ENCODE measurements at regions not wholly inside any gene's neighbourhood (a gene's known extent, or its start where the extent isn't known, plus 50 kb on each side); places are given as distances from the start of the nearest gene placed in this dataset.
"Not testable (repeated sequence)": the region's sequence is repeated elsewhere in the genome, so short reads cannot be mapped to it uniquely, and the experiment has no call there.

DNA sequence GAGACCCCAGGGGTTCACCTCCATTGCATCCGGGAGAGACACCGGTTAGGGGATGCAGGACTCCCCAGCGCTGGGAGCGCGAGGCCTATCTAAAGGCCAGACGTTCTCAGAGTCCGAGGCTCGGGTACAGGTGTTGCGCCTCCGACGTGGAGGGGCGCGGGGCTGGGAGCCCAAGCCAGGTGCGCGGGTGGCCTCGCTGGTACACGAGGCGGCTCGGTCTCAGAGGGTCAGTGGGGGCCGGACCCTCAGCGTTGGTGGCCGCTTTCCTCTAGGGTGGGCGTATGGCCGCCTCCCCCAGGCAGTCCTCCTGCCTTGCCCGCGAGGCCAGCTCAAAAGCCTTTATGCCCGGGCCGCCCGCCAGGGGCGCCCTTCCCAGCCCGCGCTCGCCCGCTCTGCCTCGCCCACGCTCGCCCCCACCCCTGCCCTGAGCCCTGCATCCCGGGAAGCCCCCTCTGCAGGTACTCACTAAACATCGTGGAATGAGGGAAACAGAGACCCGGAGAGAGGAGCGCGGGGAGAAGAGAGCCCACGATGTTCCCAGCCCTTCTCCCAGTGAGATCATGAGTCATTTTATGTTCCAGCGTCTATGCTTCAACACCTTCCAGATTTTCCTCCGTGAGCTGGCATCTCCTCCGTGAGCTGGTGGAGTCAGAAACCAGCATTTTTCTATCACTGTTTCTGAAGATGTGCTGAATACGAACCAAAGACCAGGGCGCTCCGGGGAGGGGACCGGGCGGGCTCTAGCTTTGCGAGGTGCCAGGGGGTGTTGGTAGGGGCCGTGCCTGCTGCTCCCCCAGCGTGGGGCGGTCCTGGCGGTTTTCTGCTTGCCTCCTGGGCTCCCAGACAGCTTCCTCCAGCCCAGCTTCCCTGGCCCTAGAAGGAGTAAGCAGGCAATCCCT is 73.8 kb downstream of the DIO3 start:
- DNase-seq (ENCODE audit: low read depth in 2 of 2), result no peak

DNA sequence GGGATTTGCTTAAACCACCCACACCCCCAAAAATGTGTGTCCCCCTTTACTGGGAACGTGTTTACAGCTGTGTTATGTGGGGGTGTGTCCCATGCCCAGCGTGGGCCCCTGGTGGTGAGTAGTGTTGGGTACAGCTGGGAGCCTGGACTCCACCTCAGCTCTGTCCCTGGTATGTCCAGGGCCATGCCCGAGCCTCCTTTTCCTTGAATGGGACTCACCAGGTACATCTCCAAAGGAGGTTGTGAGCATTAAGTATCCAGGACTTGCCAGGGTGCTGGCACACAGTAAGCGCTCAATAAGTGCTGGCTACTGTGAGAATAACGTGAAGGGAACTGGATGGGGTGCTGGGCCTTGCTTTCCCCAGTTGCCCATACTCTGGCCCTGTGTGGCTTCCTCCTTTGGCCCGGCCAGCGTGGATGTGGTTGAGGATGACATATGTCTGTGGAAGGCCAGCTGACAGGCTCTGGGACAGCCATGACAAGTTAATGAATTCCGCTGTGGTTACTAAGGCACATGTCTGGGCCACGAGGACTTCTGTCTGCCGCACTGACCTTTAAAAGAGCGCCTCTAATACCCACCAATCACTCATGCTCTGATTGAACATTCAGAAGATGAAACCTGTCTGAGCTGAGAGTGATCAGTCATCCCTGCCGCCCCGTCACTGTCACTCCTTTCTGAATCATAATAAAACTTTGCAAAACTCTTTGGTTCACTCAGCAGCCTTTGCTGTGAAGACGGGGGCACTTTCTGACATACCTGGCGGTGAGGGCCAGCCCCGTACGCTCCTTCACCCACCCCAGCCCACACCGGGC is 74.7 kb downstream of the DIO3 start:
- DNase-seq (ENCODE audit: low read depth in 2 of 2), result no peak

DNA sequence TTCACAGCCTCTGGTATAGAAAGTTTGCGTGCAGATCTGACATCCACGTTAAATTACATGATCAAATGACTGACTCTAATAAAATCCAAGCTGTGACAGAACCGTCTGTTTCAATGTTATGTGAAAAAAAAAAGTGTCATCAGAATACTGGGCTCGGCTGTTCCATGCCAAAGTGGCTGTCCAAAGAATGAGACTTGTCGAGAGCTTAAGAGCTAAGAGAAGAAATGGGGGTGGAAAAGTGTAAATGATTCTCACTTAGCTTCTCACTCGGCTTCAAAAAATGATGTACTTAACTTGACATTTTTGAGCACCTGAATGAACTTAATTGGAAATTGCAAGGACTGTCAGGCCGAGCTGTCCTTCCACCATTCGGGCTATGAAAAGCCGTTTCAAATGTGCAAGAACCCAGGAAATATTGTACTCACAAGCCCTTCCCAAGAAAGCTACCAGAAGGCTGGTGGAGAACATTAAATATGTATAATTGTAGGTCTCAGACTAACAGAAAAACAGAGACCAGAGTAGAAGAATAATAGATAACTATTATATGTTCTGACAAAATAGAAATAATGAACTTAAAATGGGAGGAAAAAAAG is 78.0 kb downstream of the DIO3 start:
- DNase-seq (ENCODE audit: low read depth in 2 of 2), result no peak

DNA sequence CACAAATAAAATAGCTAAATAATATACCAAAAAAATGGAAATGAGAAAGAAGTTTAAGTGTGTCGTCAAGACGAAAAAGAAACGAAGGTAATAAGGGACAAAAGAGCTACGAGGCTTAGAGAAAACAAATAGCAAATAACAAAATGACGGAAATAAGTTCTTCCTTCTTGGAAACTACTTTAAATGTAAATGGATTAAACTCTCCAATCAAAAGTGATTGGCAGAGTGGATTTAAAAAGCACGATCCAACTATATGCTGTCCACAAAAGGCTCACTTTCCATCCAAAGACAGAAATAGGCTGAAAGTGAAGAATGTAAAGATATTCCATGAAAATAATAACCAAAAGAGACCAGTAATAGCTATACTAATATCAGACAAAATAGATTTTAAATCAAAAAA is 82.4 kb downstream of the DIO3 start:
- no peak for DNase-seq (ENCODE audit: low read depth in 2 of 2)

DNA sequence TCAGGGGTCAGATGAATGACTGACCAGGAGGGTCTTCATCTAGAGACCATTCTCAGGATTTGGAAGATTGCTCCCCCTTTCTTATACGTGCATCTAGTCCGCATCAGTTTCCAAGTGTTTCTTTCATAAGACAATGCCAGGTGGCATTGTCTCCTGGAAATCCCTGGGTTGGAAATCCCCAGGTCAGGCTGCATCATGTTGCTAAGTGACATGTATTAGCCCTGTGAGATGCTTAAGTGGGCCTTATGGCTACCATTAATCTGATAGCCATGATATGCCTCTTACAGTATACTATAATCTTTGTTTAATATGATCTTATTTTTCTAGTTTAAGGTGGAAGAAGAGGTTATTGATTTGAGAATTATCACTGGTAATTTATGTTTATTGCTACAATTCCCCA is 92.8 kb downstream of the DIO3 start:
- DNase-seq (ENCODE audit: low read depth in 2 of 2), result no peak

DNA sequence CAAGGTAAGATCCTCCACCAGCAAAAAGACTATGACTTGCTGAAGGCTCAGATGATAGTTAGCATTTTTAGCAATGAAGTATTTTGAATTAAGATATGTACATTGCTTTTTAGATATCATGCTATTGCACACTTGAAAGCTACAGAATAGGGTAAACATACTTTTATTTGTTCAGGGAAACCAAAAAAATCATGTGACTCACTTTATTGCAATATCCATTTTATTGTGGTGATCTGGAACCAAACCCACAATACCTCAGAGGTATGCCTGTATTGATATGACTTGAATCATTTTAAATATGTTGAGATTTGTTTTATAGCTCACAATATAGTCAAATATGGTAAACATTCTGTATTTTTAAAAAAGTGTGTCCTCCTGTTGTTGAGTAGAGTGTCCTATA is 96.1 kb downstream of the DIO3 start:
- DNase-seq (ENCODE audit: low read depth in 2 of 2), result no peak

DNA sequence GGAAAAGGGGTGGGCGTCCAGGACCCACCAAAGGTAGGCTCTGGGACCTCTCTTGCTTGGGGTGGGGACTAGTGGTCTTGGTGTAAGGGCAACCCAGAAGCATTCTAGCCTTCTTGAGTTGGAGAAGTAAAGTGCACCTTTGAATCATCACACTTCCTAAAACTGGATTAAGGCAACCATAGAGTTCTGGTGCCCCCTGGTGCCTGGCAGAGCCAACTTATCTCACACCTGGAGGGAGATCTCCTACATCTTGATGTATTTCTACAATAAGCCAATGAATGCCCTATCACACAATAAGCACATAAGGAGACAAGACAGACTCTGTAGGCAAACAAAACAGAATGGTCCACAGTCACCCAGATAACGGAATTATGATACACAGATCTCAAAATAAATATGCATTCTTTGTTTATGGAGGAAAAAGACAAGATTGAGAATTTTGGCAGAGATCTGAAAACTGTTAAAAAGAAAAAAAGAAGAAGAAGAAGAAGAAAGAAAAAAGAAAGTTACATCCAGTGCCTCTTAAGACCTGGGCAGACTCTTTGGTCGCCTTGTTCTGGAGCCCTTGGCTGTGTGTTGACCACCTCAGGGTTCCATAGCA is 95.9 kb upstream of the PPP2R5C start:
- DNase-seq (ENCODE audit: low read depth in 2 of 2), result no peak

DNA sequence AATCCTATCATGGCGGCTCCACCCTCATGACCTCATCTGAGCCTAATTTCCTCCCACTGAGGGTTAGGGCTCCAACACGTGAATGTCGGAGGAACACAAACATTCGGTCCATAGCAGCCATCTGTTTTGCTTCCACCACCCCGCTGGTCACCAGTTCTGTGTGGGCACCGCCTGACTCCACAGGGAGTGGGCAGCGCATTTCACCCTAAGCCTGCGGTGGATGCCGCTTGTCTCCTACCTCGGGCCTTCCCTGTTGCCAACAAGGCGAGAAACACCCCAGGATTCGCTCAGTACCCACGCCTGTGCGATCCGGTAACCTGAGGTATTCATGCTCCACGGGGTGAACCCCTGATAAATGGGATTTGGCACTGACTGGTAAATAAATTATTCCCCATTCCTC is 95.2 kb upstream of the PPP2R5C start:
- DNase-seq (ENCODE audit: low read depth in 2 of 2), result no peak

DNA sequence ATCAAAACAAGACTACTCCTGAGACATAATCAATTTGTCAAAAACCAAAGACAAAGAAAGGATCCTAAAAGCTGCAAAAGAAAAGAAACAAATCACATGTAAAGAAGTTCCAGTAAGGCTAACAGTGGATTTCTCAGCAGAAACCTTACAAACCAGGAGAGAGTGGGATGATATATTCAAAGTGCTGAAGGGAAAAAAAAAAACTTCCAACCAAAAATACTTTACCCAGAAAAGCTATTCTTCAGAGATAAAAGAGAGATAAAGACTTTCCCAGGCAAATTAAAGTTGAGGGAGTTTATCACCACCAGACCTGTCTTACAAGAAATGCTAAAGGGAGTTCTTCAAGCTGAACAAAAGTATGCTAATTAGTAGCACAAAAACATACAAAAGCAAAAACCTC is 91.9 kb upstream of the PPP2R5C start:
- DNase-seq (ENCODE audit: low read depth in 2 of 2), result no peak

DNA sequence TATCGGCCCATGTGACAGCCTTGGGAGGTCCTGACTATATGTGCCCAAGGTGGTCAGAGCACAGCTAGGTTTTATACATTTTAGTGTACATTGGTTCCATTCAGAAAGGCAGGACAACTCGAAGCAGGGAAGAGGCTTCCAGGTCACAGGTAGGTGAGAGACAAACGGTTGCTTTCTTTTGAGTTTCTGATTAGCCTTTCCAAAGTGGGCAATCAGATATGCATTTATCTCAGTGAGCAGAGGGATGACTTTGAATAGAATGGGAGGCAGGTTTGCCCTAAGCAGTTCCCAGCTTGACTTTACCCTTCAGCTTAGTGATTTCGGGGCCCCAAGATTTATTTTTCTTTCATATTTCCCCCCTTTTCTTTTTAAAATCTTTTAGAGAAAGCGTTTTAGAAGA is 87.6 kb upstream of the PPP2R5C start:
- DNase-seq (ENCODE audit: low read depth in 2 of 2), result no peak

DNA sequence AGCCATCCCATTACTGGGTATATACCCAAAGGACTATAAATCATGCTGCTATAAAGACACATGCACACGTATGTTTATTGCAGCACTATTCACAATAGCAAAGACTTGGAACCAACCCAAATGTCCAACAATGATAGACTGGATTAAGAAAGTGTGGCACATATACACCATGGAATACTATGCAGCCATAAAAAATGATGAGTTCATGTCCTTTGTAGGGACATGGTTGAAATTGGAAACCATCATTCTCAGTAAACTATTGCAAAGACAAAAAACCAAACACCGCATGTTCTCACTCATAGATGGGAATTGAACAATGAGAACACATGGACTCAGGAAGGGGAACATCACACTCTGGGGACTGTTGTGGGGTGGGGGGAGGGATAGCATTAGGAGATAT is 85.7 kb upstream of the PPP2R5C start:
- not testable (repeated sequence) for DNase-seq (ENCODE audit: low read depth in 2 of 2)

DNA sequence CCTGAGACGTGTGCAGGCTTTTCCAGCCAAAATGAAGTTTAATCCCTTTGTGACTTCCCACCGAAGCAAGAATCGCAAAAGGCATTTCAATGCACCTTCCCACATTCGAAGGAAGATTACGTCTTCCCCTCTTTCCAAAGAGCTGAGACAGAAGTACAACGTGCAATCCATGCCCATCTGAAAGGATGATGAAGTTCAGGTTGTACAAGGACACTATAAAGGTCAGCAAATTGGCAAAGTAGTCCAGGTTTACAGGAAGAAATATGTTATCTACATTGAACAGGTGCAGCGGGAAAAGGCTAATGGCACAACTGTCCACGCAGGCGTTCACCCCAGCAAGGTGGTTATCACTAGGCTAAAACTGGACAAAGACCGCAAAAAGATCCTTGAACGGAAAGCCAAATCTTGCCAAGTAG is 83.6 kb upstream of the PPP2R5C start:
- DNase-seq (ENCODE audit: low read depth in 2 of 2), result not testable (repeated sequence)

DNA sequence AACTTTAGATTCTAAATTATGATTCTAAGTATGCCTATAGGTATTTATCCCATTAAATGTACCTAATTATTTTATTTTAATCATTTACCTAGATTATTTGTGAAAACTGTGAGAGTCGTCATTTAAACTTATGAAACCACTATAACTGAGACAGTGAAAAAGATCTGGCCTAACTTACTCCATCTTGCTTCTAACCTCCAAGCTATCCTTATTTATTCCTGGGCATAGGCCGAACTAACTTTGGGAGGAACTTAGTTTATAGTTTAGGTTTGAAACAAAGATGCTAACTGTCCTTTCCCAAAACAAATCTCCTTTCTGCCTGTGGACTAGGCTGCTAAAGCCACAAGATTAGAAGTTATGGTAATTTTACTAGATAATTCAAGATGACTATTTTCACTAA is 79.7 kb upstream of the PPP2R5C start:
- no peak for DNase-seq (ENCODE audit: low read depth in 2 of 2)

DNA sequence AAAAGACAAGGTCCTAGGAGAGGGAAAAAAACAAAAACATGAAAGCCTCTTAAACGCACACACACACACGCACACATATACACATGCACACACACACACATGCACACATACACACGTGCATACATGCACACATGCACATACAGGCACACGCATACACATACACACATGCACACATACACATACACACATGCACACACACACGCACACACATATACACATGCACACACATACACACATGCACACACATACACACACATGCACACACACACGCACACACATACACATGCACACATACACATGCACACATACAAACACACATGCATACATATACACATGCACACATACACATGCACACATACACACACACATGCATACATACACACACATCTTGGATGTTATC is 78.1 kb upstream of the PPP2R5C start:
- DNase-seq (ENCODE audit: low read depth in 2 of 2), result no peak

DNA sequence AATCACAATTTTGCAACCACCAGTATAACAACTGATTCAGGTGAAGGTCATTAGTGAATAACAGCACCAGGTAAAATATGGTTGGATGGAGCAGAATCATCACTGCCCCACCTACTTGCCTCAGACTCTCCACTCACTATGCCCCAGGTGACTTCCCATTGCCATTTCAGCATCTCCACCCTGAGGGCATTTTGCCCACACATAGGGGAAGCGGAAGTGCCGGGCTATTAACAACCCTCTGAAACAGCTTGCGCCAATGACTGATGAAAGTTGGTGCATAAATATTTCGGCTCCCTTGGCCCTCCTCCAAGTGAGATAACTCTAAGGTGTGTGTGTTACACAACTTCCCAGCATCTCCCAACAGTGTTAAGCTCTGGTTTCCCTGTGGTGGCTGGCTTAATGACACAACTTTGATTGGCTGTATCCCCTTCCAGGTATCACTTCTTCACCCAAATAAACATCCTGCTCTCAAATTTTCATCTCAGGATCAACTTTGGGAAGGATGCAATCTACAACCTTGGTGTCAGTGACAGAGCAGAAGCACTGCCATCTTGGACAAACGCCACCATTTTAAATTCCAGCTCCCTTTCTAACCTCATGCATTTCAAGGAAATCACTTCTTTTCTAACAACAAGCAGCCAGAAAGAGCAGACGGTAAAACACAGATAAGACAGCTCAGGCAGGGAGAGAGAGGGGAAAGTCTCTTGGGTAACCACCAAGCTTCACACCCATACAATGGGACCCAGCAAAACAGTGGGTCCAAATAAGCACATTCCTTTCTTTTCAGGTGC is 73.6 kb upstream of the PPP2R5C start:
- DNase-seq (ENCODE audit: low read depth in 2 of 2), result no peak

DNA sequence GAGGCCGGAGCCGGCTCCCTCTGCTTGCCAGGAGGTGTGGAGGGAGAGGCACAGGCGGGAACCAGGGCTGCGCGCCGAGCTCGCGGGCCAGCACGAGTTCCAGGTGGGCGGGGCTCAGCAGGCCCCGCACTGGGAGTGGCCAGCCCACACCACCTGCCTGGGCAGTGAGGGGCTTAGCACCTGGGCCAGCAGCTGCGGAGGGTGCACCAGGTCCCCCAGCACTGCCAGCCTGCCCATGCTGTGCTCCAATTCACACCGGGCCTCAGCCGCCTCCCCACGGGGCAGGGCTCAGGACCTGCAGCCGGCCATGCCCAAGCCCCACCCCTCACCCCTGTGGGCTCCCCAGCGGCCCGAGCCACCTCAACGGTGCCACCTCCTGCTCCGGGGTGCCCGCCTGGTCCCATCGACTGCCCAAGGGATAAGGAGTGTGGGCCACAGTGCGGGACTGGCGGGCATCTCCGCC is 72.4 kb upstream of the PPP2R5C start:
- DNase-seq (ENCODE audit: low read depth in 2 of 2), result no peak

DNA sequence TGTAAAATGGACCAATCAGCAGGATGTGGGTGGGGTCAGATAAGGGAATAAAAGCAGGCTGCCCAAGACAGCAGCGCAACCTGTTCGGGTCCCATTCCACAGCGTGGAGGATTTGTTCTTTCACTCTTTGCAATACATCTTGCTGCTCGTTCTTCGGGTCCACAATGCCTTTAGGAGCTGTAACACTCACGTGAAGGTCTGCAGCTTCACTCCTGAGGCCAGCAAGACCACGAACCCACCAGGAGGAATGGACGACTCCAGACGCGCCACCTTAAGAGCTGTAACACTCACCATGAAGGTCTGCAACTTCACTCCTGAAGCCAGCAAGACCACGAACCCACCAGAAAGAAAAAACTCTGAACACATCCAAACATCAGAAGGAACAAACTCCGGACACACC is 71.5 kb upstream of the PPP2R5C start:
- not testable (repeated sequence) for DNase-seq (ENCODE audit: low read depth in 2 of 2)

DNA sequence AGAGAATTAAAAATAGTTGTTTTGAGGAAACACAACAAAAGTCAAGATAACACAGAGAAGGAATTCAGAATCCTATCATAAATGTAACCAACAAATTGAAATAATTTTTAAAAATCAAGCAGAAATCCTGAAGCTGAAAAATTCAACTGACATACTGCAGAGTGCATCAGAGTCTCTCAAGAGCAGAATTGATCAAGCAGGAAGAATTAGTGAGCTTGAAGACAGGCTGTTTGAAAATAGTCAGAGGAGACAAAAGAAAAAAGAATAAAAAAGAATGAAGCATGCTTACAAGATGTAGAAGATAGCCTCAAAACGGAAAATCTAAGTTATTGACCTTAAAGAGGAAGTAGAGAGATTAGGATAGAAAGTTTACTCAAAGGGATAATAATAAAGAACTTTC is 65.8 kb upstream of the PPP2R5C start:
- no peak for DNase-seq (ENCODE audit: low read depth in 2 of 2)

DNA sequence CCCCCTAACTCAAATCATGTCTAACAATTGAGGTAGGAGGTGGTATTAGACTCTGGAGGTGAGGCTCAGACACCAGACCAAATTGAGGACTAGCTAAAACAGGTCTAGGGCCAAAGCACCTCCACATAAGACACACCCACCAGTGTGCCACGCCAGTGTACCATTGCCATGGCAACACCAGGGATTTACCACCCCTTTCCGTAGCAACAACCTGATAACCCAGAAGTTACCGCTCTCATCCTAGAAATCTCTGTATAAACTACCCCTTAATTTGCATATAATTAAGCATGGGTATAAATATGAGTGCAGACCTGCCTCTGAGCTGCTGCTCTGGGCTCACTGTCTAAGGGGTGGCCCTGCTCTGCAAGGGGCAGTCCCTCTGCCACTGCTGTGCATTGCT is 57.4 kb upstream of the PPP2R5C start:
- DNase-seq (ENCODE audit: low read depth in 2 of 2), result no peak

DNA sequence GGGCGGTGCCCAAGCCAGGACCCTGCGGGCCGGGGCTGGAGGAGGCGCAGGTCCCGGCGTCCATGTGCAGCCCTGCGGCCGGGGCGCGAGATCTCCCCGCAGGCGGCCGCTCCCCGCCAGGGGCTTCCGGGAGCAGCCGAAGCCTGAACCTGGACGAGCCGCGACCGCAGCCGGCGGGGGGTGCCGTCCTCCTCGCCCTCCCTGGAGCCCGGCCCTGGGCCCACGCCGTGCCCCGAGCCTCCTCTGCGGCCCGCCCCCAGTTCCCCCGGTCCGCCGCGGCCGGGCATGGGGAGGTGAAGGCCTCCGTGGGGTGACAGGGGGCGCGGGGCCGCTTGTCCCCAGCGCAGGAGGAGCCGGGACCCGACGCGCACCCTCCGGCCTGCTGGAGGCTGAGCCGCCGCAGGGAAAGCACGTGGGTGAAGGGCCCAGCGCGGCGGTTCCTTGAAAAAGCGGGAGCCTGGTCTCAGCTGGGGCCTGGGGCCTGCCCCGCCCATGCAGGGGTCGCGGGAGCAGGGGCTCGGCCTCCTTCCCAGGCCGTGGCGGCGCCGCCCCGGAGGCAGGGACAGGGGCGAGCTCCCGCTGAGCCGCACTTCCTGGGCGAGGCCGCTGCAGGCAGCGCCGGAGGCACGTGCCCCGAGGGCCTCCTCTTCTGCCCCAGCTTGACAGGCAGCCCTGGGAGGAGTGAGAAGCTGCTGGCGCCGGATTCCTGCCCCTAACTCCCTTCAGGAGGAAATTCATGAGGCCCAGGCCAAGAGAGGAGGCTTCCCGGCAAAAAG is 55.6 kb upstream of the PPP2R5C start:
- peak in 1 of 2 donors; percentile 55 for DNase-seq (ENCODE audit: low read depth in 2 of 2)

Data from stimulated activated CD8-positive, alpha-beta memory T cell treated with anti-CD3 and anti-CD28 coated beads, Interleukin-7, amount 100 ng/mL, for 4 hours (primary cell).